Esophagus squamous epithelium (tissue), 5 donors: ENCODE measurements at regions not wholly inside any gene's neighbourhood (a gene's known extent, or its start where the extent isn't known, plus 50 kb on each side); places are given as distances from the start of the nearest gene placed in this dataset.

ENCODE experiments used
- DNase-seq: peaks from one replicate; lab custom pipeline; 2025; lab: John Stamatoyannopoulos, UW
- H3K27ac ChIP-seq, 4 donors: fragments of 200-600 bp; sonication (generic); one replicate each; pipeline ENCODE4 v1.5.1; 2016 to 2019; ENCODE audit warnings: mild to moderate bottlenecking in 1 of 4
- H3K27me3 ChIP-seq, 4 donors: fragments of 200-600 bp; sonication (generic); 1 replicate in 3 of 4; 2 replicates in 1 of 4; pipeline versions ENCODE4 v1.5.1 to v1.6.0; 2017 to 2021; ENCODE audit warnings: antibody characterized with exemption in 1 of 4
- H3K36me3 ChIP-seq, 3 donors: fragments of 200-600 bp; sonication (generic); one replicate each; pipeline ENCODE4 v1.5.1; 2016 to 2019
- H3K4me1 ChIP-seq, 3 donors: fragments of 200-600 bp; sonication (generic); one replicate each; pipeline ENCODE4 v1.5.1; 2017 to 2019
- H3K4me3 ChIP-seq, 4 donors: fragments of 200-600 bp; sonication (generic); 1 replicate in 3 of 4; 2 replicates in 1 of 4; pipeline ENCODE4 v1.5.1; 2016 to 2019; ENCODE audit warnings: mild to moderate bottlenecking in 2 of 4, moderate library complexity in 1 of 4
- H3K9me3 ChIP-seq, 3 donors: fragments of 200-600 bp; sonication (generic); one replicate each; pipeline ENCODE4 v1.5.1; 2016 to 2019
- POLR2A ChIP-seq, 4 donors: fragments of 450-650 bp; IDR thresholded peaks; one replicate each; pipeline ENCODE4 v1.6.1; 2017; ENCODE audit warnings: antibody characterized with exemption in 4 of 4, mild to moderate bottlenecking in 4 of 4, moderate library complexity in 3 of 4
- WGBS, 2 donors: methylation state at CpG; one replicate each; pipeline ENCODE4 v1.1.5; 2018; 5-methylcytosine and 5-hydroxymethylcytosine counted together
- intact Hi-C: fragments of 100-400 bp; cut with DNase I; formaldehyde crosslinking; loops from one replicate; pipeline ENCODE4 v1.15.0; 2022
- TF ChIP-seq, protein P1 (sequence below), 6 experiments: fragments of 450-650 bp in 4 of 6; fragments of 200-600 bp in 2 of 6; sonication (generic) in 2 of 6; IDR thresholded peaks; one replicate each; pipeline ENCODE4 v1.5.1; 2016 to 2019; ENCODE audit warnings: antibody characterized with exemption in 6 of 6, mild to moderate bottlenecking in 4 of 6, moderate library complexity in 4 of 6
- donor health status: DM: yes; HTN: yes; CAD: no.

DNA sequence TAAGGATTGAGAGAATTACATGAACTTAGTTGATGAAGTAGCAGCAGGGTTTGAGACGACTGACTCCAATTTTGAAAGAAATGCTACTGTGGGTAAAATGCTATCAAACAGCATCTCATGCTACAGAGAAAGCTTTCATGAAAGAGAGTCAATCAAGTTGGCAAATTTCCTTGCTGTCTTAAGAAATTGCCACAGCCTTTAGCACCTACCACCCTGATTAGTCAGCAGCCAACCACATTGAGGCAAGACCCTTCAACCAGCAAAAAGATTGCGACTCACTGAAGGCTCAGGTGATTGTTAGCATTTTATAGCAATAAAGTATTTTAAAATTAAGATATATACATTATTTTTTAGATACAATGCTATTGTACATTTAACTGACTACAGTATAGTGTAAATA, 80.9 kb downstream of the RAP2B start:
- WGBS, 2 donors, result 63 to 76% methylated on average over 2 of the region's 2 CpGs
- Histone ChIP-seq H3K9me3 (peaks cover 0 to 4% (median 0%) of the 10 kb centered on the region in 3 donors), H3K4me1 (no peaks in the 10 kb centered on the region), H3K27me3 (no peaks in the 10 kb centered on the region), H3K36me3 (no peaks in the 10 kb centered on the region), H3K4me3 (no peak overlapping the region), H3K27ac (no peak overlapping the region)
- intact Hi-C loops, result no loop called here
- DNase-seq, result no peak
- TF ChIP-seq, protein P1, sequence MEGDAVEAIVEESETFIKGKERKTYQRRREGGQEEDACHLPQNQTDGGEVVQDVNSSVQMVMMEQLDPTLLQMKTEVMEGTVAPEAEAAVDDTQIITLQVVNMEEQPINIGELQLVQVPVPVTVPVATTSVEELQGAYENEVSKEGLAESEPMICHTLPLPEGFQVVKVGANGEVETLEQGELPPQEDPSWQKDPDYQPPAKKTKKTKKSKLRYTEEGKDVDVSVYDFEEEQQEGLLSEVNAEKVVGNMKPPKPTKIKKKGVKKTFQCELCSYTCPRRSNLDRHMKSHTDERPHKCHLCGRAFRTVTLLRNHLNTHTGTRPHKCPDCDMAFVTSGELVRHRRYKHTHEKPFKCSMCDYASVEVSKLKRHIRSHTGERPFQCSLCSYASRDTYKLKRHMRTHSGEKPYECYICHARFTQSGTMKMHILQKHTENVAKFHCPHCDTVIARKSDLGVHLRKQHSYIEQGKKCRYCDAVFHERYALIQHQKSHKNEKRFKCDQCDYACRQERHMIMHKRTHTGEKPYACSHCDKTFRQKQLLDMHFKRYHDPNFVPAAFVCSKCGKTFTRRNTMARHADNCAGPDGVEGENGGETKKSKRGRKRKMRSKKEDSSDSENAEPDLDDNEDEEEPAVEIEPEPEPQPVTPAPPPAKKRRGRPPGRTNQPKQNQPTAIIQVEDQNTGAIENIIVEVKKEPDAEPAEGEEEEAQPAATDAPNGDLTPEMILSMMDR (IDR thresholded peaks at IDR 0.05), result no peak
- no peak for TF ChIP-seq POLR2A (IDR thresholded peaks at IDR 0.05)

GRCh38 chr3:153244961-153245360, 82.9 kb downstream of the RAP2B start:
- Histone ChIP-seq H3K27me3 (no peaks in the 10 kb centered on the region), H3K36me3 (no peaks in the 10 kb centered on the region), H3K9me3 (peaks cover 0 to 4% (median 0%) of the 10 kb centered on the region in 3 donors), H3K4me3 (no peak overlapping the region), H3K27ac (no peak overlapping the region), H3K4me1 (no peaks in the 10 kb centered on the region)
- DNase-seq, result no peak
- TF ChIP-seq POLR2A (IDR thresholded peaks at IDR 0.05), result no peak
- TF ChIP-seq, protein P1 (IDR thresholded peaks at IDR 0.05), result no peak
- intact Hi-C loops, result no loop called here
- 81% methylated on average over 3 of the region's 3 CpGs for WGBS, 2 donors

GRCh38 chr3:153245661-153246060, 83.6 kb downstream of the RAP2B start:
- no peak for TF ChIP-seq POLR2A (IDR thresholded peaks at IDR 0.05)
- TF ChIP-seq, protein P1 (IDR thresholded peaks at IDR 0.05), result no peak
- peaks cover 0 to 4% (median 0%) of the 10 kb centered on the region in 3 donors for H3K9me3 ChIP-seq
- DNase-seq, result no peak
- H3K4me1 ChIP-seq, result no peaks in the 10 kb centered on the region
- WGBS, 2 donors, result 87 to 89% methylated on average over 2 of the region's 2 CpGs
- no peaks in the 10 kb centered on the region for H3K27me3 ChIP-seq
- H3K27ac ChIP-seq, result no peak overlapping the region
- H3K4me3 ChIP-seq, result no peak overlapping the region
- intact Hi-C loops, result no loop called here
- no peaks in the 10 kb centered on the region for H3K36me3 ChIP-seq

- peak overlapping the region in 2 of 4 donors; percentile 5 to 23 for H3K27ac ChIP-seq
- intact Hi-C loops, result no loop called here
These were observed 84.3 kb downstream of the RAP2B start for GRCh38 chr3:153246331-153246730.

DNA sequence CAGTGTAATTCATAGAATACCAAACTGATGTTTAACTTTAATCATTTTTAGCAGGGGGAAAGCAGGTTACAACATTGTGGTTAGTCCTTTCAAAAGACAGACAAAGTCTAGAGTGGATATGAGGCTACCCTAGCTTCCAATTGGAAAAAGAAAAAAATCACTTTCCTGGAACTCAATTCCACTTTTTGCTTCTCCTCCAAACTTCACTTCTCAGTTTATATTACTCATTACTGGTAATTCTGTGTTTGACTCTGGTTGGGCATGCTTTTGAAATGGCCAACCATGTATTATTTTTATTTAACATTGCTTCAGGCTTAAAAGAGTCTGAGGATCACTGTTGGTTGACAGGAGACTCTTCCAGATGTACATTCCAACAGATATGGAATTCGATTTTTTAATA, 84.8 kb downstream of the RAP2B start:
- Histone ChIP-seq H3K36me3 (no peaks in the 10 kb centered on the region), H3K4me1 (no peaks in the 10 kb centered on the region), H3K27ac (peak overlapping the region in 3 of 4 donors; percentile 5 to 23 (median 9)), H3K9me3 (peaks cover 0 to 4% (median 0%) of the 10 kb centered on the region in 3 donors), H3K4me3 (no peak overlapping the region), H3K27me3 (no peaks in the 10 kb centered on the region)
- 28 to 29% methylated on average over 1 of the region's 1 CpG for WGBS, 2 donors
- intact Hi-C loops, result no loop called here
- TF ChIP-seq, protein P1 (IDR thresholded peaks at IDR 0.05), result no peak
- TF ChIP-seq POLR2A (IDR thresholded peaks at IDR 0.05), result no peak
- no peak for DNase-seq

More at GRCh38 chr3:153246331-153246730, 84.3 kb downstream of the RAP2B start:
- no peak overlapping the region for H3K4me3 ChIP-seq
- TF ChIP-seq, protein P1 (IDR thresholded peaks at IDR 0.05), result no peak
- no peak for TF ChIP-seq POLR2A (IDR thresholded peaks at IDR 0.05)
- no peaks in the 10 kb centered on the region for H3K27me3 ChIP-seq
- H3K36me3 ChIP-seq, result no peaks in the 10 kb centered on the region
- peaks cover 0 to 4% (median 0%) of the 10 kb centered on the region in 3 donors for H3K9me3 ChIP-seq
- WGBS, 2 donors, result 0% methylated on average over 1 of the region's 1 CpG
- H3K4me1 ChIP-seq, result no peaks in the 10 kb centered on the region
- no peak for DNase-seq
